Neural progenitor cell (in vitro differentiated cells): ENCODE measurements at regions not wholly inside any gene's neighbourhood (a gene's known extent, or its start where the extent isn't known, plus 50 kb on each side); places are given as distances from the start of the nearest gene placed in this dataset.
"Not testable (repeated sequence)": the region's sequence is repeated elsewhere in the genome, so short reads cannot be mapped to it uniquely, and the experiment has no call there.

ENCODE experiments used
- DNase-seq: peaks from one replicate; pipeline ENCODE4 v3.0.0-alpha.2; 2016; ENCODE audit warnings: low spot score
- H2AFZ ChIP-seq: fragments of 200-600 bp; sonication (generic); replicated peaks from 2 replicates; pipeline ENCODE4 v1.6.1; 2016; ENCODE audit warnings: antibody characterized with exemption
- H3F3A ChIP-seq: fragments of 200-600 bp; sonication (generic); 2 replicates; pipeline ENCODE4 v1.6.1; 2016; ENCODE audit warnings: antibody characterized with exemption, low read depth
- H3K27ac ChIP-seq: fragments of 200-600 bp; sonication (generic); 2 replicates; pipeline ENCODE4 v1.5.1; 2016; ENCODE audit warnings: mild to moderate bottlenecking
- H3K27me3 ChIP-seq: fragments of 200-600 bp; sonication (generic); 2 replicates; pipeline ENCODE4 v1.6.1; 2016; ENCODE audit warnings: mild to moderate bottlenecking, moderate library complexity
- H3K36me3 ChIP-seq: fragments of 200-600 bp; sonication (generic); 2 replicates; pipeline ENCODE4 v1.5.1; 2016
- H3K4me1 ChIP-seq: fragments of 200-600 bp; sonication (generic); 2 replicates; pipeline ENCODE4 v1.6.1; 2016; ENCODE audit warnings: mixed run types
- H3K4me2 ChIP-seq: fragments of 200-600 bp; sonication (generic); 2 replicates; pipeline ENCODE4 v1.6.1; 2016
- H3K4me3 ChIP-seq: fragments of 200-600 bp; sonication (generic); 2 replicates; pipeline ENCODE4 v1.5.1; 2016
- H3K79me2 ChIP-seq: fragments of 200-600 bp; sonication (generic); 2 replicates; pipeline ENCODE4 v1.6.1; 2016; ENCODE audit warnings: low read depth
- H3K9ac ChIP-seq: fragments of 200-600 bp; sonication (generic); 2 replicates; pipeline ENCODE4 v1.6.1; 2016
- H3K9me3 ChIP-seq: fragments of 200-600 bp; sonication (generic); 2 replicates; pipeline ENCODE4 v1.5.1; 2016; ENCODE audit warnings: low read depth
- H4K20me1 ChIP-seq: fragments of 200-600 bp; sonication (generic); 2 replicates; pipeline ENCODE4 v1.6.1; 2016; ENCODE audit warnings: low read depth
- H3K27ac Mint-ChIP-seq: 3 replicates; pipeline ENCODE4 v1.8.0; 2021; ENCODE audit warnings: mixed read lengths
- H3K27me3 Mint-ChIP-seq: 2 replicates; pipeline ENCODE4 v1.8.0; 2022; ENCODE audit warnings: low read depth, mild to moderate bottlenecking, inconsistent platforms, moderate library complexity, mixed read lengths; ENCODE audit not compliant: insufficient read depth
- H3K36me3 Mint-ChIP-seq: 3 replicates; pipeline ENCODE4 v1.8.0; 2021; ENCODE audit warnings: mixed read lengths
- H3K4me1 Mint-ChIP-seq: 3 replicates; pipeline ENCODE4 v1.8.0; 2021; ENCODE audit warnings: mixed read lengths
- H3K4me3 Mint-ChIP-seq: 3 replicates; pipeline ENCODE4 v1.8.0; 2021; ENCODE audit warnings: mild to moderate bottlenecking, moderate library complexity, mixed read lengths
- H3K9me3 Mint-ChIP-seq: 3 replicates; pipeline ENCODE4 v1.8.0; 2020; ENCODE audit warnings: mixed read lengths
- CTCF ChIP-seq: fragments of 200-600 bp; sonication (generic); IDR thresholded peaks from 2 replicates; pipeline ENCODE4 v1.5.1; 2017; ENCODE audit warnings: antibody characterized with exemption, mild to moderate bottlenecking
- EZH2 ChIP-seq: fragments of 200-600 bp; sonication (generic); IDR thresholded peaks from 2 replicates; pipeline ENCODE4 v1.6.1; 2017; ENCODE audit warnings: antibody characterized with exemption, mild to moderate bottlenecking, moderate library complexity
- EZH2phosphoT487 ChIP-seq: fragments of 200-600 bp; sonication (generic); IDR thresholded peaks from 2 replicates; pipeline ENCODE4 v1.6.1; 2017; ENCODE audit warnings: antibody characterized with exemption

DNA sequence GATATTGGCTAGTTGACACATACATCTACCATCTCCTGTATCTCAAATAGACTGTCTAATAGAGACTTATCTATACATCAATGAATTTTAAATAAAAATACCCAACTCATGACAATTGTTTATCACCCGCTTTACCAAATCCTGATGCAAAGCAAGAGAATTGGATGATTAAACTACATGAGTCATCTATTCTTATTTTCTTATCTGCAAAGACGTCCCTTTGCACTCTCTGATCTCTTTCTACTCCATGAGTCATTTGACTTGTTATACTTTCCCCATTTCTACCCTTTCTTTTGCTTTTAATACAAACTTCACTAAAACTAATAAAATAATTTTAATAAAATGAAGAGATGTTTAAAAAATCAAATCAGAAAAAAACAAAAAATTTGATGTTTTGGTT is 261.7 kb upstream of the MAP2 start:
- H3K4me3 Mint-ChIP-seq: no peak overlapping the region
- H3K36me3 Mint-ChIP-seq: no peaks in the 10 kb centered on the region
- no peak overlapping the region for H3K9ac ChIP-seq
- no peak overlapping the region for H3K27ac Mint-ChIP-seq
- no peaks in the 10 kb centered on the region for H3K36me3 ChIP-seq
- no peaks in the 10 kb centered on the region for H3K4me1 Mint-ChIP-seq
- no peaks in the 10 kb centered on the region for H3F3A ChIP-seq
- no peak for DNase-seq
- no peaks in the 10 kb centered on the region for H3K9me3 ChIP-seq
- H3K9me3 Mint-ChIP-seq: no peaks in the 10 kb centered on the region
- no peaks in the 10 kb centered on the region for H3K79me2 ChIP-seq
- no peaks in the 10 kb centered on the region for H3K27me3 ChIP-seq
- H2AFZ ChIP-seq: no peak overlapping the region
- H3K4me3 ChIP-seq: no peak overlapping the region
- TF ChIP-seq EZH2 (no peak), EZH2phosphoT487 (no peak), CTCF (no peak)
- no peaks in the 10 kb centered on the region for H3K4me1 ChIP-seq
- no peak overlapping the region for H3K4me2 ChIP-seq
- H3K27ac ChIP-seq: no peak overlapping the region
- no peaks in the 10 kb centered on the region for H3K27me3 Mint-ChIP-seq
- H4K20me1 ChIP-seq: no peaks in the 10 kb centered on the region

GRCh38 chr2:209181984-209182383 is 241.9 kb upstream of the MAP2 start:
- no peaks in the 10 kb centered on the region for H3F3A ChIP-seq
- Mint-ChIP-seq H3K36me3 (no peaks in the 10 kb centered on the region), H3K4me3 (no peak overlapping the region), H3K27ac (no peak overlapping the region), H3K4me1 (no peaks in the 10 kb centered on the region), H3K27me3 (peaks cover 4% of the 10 kb centered on the region), H3K9me3 (no peaks in the 10 kb centered on the region)
- no peaks in the 10 kb centered on the region for H3K79me2 ChIP-seq
- TF ChIP-seq EZH2phosphoT487 (no peak), EZH2 (no peak), CTCF (no peak)
- no peaks in the 10 kb centered on the region for H4K20me1 ChIP-seq
- no peak overlapping the region for H3K27ac ChIP-seq
- no peak overlapping the region for H3K4me2 ChIP-seq
- no peaks in the 10 kb centered on the region for H3K4me1 ChIP-seq
- H3K9ac ChIP-seq: no peak overlapping the region
- no peak overlapping the region for H2AFZ ChIP-seq
- no peak for DNase-seq
- no peak overlapping the region for H3K4me3 ChIP-seq
- H3K27me3 ChIP-seq: no peaks in the 10 kb centered on the region
- H3K36me3 ChIP-seq: no peaks in the 10 kb centered on the region
- no peaks in the 10 kb centered on the region for H3K9me3 ChIP-seq

GRCh38 chr2:209186886-209187285 is 237.0 kb upstream of the MAP2 start:
- not testable (repeated sequence) for H3K9me3 Mint-ChIP-seq, H3K79me2 ChIP-seq, H4K20me1 ChIP-seq, H3K4me2 ChIP-seq, H3K27ac ChIP-seq, H3K27ac Mint-ChIP-seq, H3F3A ChIP-seq, H3K36me3 Mint-ChIP-seq, H3K27me3 ChIP-seq, H3K4me3 Mint-ChIP-seq, H2AFZ ChIP-seq, H3K27me3 Mint-ChIP-seq, H3K4me1 ChIP-seq, H3K36me3 ChIP-seq, H3K9ac ChIP-seq, DNase-seq, H3K4me3 ChIP-seq, H3K4me1 Mint-ChIP-seq, H3K9me3 ChIP-seq

- no peaks in the 10 kb centered on the region for H3K36me3 Mint-ChIP-seq
- no peak overlapping the region for H3K27ac Mint-ChIP-seq
- Histone ChIP-seq H4K20me1 (no peaks in the 10 kb centered on the region), H2AFZ (no peak overlapping the region), H3K36me3 (no peaks in the 10 kb centered on the region), H3K27ac (no peak overlapping the region), H3K9ac (no peak overlapping the region), H3K27me3 (no peaks in the 10 kb centered on the region), H3K4me1 (no peaks in the 10 kb centered on the region), H3K4me3 (no peak overlapping the region), H3F3A (no peaks in the 10 kb centered on the region), H3K79me2 (no peaks in the 10 kb centered on the region), H3K4me2 (no peak overlapping the region), H3K9me3 (no peaks in the 10 kb centered on the region)
- DNase-seq: no peak
- H3K4me3 Mint-ChIP-seq: no peak overlapping the region
- H3K27me3 Mint-ChIP-seq: no peaks in the 10 kb centered on the region
- H3K9me3 Mint-ChIP-seq: no peaks in the 10 kb centered on the region
- no peaks in the 10 kb centered on the region for H3K4me1 Mint-ChIP-seq
- TF ChIP-seq CTCF (no peak), EZH2 (no peak), EZH2phosphoT487 (no peak)
Measured at GRCh38 chr2:209189893-209190292, 234.0 kb upstream of the MAP2 start.
